LNCAP (cell line): ENCODE measurements at regions not wholly inside any gene's neighbourhood (a gene's known extent, or its start where the extent isn't known, plus 50 kb on each side); places are given as distances from the start of the nearest gene placed in this dataset.

ENCODE experiments used
- CTCF ChIP-seq: fragments of 450-650 bp; IDR thresholded peaks from 2 replicates; pipeline ENCODE4 v1.5.1; 2017; ENCODE audit warnings: mild to moderate bottlenecking

DNA sequence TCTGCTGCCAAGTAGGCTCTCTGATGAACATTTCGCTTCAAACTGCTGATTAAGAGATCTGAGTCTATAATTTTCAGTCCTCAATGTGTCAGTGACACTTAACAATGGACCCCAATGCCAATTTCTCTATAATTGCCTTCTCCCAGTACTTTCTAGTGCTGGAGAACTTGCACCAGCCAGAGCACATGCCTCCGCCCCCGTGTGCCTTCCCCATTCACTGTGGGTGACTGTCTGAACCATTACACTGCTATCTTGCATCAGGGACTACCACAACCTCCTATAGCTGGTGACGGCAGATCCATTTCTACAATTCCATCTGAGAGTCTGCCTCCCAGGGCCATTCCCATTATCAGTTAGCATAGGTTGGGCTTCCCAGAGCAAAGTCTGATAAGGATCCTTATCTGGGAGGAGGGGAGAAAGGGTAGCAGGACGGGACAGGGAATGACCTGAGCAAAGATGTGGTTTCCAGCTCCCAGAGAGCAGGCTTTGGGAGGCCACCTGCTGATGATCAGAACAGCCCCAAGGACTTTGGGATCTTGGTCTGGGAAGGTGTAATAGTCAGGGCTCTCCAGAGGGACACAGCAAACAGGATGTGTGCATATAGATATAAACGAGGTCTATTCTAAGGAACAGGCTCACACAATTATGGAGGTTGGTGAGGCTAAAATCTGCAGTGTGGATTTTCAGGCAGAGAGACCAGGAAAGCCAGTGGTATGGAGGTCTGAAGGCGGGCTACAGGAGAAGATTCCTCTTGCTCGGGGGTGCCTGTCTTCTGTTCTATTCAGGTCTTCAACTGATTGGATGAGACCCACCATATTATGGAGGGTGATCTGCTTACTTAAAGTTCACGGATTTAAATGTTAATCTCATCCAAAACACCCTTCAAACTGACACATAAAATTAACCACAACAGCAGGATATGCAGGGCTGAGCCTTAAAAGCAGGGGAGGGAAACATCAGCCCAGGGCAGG lies 238.2 kb downstream of the PTPRU start:
- TF ChIP-seq CTCF: no peak

- no peak for TF ChIP-seq CTCF
Observed at GRCh38 chr1:29473161-29473855, 237.0 kb downstream of the PTPRU start.

- TF ChIP-seq CTCF: no peak
Observed at GRCh38 chr1:29471487-29472313, 235.4 kb downstream of the PTPRU start.

DNA sequence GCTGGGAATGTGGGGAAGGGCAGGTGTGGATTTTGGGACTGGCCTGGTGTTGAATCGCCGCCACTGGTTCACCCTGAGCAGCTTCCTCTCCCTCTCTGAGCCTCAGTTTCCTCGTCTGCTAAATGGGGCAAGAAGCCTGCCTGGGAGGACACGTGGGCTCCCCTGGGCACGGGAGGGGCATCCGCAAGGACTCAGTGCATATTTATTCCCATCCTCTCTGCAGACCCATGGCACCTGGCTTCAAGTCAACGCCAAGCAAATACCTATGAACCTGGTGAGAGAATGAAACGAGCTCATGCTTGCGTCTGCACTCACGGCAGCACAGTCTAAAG lies 234.4 kb downstream of the PTPRU start:
- TF ChIP-seq CTCF: no peak

GRCh38 chr1:29470087-29470787 lies 233.9 kb downstream of the PTPRU start:
- no peak for TF ChIP-seq CTCF

DNA sequence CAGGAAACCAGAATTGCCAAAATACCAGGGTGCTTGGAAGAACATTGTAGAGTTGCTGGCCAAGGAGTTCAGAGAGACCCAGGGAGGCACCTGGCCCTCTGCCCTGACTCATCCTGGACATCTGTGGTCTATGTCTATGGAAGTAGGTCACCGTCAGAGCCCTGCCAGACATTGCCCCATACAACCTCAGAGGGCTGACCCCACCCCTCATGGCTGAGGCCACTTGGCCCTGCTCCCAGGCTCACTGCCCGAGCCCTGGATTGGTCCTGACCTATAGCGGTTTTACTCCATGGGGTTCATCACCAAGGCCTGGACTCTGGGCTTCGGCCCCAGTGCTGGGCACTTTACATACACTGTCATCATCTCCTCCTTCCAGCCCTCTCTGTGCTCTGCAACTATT lies 233.1 kb downstream of the PTPRU start:
- no peak for TF ChIP-seq CTCF
